ENCODE measurements at regions not wholly inside any gene's neighbourhood (a gene's known extent, or its start where the extent isn't known, plus 50 kb on each side); places are given as distances from the start of the nearest gene placed in this dataset.

GRCh38 chr9:18297056-18297841 is 176.7 kb upstream of the ADAMTSL1 start:
- peak; percentile 44 for TF ChIP-seq CTCF (IDR thresholded peaks at IDR 0.05; ENCODE audit: insufficient read depth, low read depth, low read length)
- TF ChIP-seq EZH2 (IDR thresholded peaks at IDR 0.05; ENCODE audit: insufficient read depth, low read length) = no peak

Measured in astrocyte (in vitro differentiated cells and primary cell).